PFSK-1 (cell line): ENCODE measurements at regions not wholly inside any gene's neighbourhood (a gene's known extent, or its start where the extent isn't known, plus 50 kb on each side); places are given as distances from the start of the nearest gene placed in this dataset.

ENCODE experiments used
- FOXP2 ChIP-seq: optimal IDR thresholded peaks from 2 replicates; pipeline ENCODE3; 2011; ENCODE audit warnings: borderline replicate concordance, control low read depth, inconsistent platforms; ENCODE audit not compliant: insufficient read depth; ENCODE audit errors: extremely low read length, extremely low read depth
- POLR2AphosphoS5 ChIP-seq: IDR thresholded peaks from 2 replicates; pipeline ENCODE4 v1.6.1; 2012; ENCODE audit warnings: low read depth, mild to moderate bottlenecking, control low read depth, low read length, moderate library complexity
- SIN3A ChIP-seq: IDR thresholded peaks from 2 replicates; pipeline ENCODE4 v1.6.1; 2012; ENCODE audit warnings: mild to moderate bottlenecking, low read length, moderate library complexity, borderline replicate concordance; ENCODE audit not compliant: insufficient read depth
- TAF1 ChIP-seq: IDR thresholded peaks from 2 replicates; pipeline ENCODE4 v1.6.1; 2012; ENCODE audit warnings: low read length, control low read depth, borderline replicate concordance; ENCODE audit not compliant: insufficient read depth
- TF ChIP-seq, protein P1 (sequence below), 2 experiments: IDR thresholded peaks; 2 replicates each; pipeline versions ENCODE4 v1.6.1 to v1.8.0; 2011 to 2012; ENCODE audit warnings: low read depth in 2 of 2, low read length in 2 of 2, control low read depth in 1 of 2, inconsistent platforms in 1 of 2, mild to moderate bottlenecking in 1 of 2, moderate library complexity in 1 of 2; ENCODE audit not compliant: insufficient read depth in 1 of 2

DNA sequence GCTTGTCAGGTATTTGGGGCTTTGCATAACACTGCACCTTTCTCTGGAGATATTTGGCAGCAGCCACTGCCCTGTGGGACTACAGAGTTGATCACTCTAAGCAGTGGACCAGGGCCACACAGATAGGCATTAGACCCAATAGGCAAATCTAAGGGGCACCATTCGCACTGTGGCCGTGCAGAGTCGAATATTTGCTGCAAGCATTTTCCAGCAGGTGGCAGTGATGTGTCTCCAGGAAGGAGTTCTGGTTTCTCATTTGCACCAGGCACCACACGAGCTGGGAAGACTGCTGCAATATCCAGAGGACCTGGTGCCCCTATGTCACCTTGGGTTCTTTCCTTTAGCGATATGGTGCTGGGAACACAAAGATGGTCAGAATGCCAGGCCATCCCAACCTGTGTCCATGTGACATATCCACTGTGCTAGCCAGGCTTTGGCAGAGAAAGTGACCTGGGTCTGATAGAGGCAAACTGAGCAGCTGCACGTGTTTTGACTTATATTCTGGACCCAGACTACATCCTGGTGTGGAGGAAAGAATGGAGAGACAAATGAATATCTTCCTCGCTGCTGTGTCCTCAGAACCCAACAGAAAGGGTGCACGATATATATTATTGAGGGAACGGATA is 318.7 kb downstream of the BUD13 start:
- TF ChIP-seq, protein P1, sequence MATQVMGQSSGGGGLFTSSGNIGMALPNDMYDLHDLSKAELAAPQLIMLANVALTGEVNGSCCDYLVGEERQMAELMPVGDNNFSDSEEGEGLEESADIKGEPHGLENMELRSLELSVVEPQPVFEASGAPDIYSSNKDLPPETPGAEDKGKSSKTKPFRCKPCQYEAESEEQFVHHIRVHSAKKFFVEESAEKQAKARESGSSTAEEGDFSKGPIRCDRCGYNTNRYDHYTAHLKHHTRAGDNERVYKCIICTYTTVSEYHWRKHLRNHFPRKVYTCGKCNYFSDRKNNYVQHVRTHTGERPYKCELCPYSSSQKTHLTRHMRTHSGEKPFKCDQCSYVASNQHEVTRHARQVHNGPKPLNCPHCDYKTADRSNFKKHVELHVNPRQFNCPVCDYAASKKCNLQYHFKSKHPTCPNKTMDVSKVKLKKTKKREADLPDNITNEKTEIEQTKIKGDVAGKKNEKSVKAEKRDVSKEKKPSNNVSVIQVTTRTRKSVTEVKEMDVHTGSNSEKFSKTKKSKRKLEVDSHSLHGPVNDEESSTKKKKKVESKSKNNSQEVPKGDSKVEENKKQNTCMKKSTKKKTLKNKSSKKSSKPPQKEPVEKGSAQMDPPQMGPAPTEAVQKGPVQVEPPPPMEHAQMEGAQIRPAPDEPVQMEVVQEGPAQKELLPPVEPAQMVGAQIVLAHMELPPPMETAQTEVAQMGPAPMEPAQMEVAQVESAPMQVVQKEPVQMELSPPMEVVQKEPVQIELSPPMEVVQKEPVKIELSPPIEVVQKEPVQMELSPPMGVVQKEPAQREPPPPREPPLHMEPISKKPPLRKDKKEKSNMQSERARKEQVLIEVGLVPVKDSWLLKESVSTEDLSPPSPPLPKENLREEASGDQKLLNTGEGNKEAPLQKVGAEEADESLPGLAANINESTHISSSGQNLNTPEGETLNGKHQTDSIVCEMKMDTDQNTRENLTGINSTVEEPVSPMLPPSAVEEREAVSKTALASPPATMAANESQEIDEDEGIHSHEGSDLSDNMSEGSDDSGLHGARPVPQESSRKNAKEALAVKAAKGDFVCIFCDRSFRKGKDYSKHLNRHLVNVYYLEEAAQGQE (IDR thresholded peaks at IDR 0.05; ENCODE audit: insufficient read depth in 1 of 2, low read depth in 2 of 2, low read length in 2 of 2), result no peak
- TF ChIP-seq SIN3A (no peak), POLR2AphosphoS5 (no peak), FOXP2 (no peak), TAF1 (no peak)

DNA sequence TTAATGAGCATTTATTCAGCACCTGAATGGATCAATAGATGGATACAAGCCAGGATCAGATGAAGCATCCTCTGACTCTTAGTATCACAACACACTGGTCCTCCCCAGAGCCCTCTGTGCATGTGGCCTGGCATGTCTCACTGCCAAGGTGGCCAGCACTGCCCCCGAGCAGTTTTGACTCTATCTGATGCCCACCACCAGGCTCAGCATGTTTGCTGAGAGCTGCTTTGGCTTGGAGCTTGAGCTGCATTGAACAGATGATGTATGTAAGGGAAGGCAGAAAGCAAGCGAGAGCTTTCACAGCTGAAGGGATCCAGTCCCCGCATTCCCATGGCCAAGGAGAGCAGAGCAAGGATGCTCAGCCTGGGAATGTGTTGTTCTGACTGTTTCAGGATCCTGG is 320.3 kb downstream of the BUD13 start:
- no peak for TF ChIP-seq SIN3A
- TF ChIP-seq TAF1, result no peak
- no peak for TF ChIP-seq FOXP2

DNA sequence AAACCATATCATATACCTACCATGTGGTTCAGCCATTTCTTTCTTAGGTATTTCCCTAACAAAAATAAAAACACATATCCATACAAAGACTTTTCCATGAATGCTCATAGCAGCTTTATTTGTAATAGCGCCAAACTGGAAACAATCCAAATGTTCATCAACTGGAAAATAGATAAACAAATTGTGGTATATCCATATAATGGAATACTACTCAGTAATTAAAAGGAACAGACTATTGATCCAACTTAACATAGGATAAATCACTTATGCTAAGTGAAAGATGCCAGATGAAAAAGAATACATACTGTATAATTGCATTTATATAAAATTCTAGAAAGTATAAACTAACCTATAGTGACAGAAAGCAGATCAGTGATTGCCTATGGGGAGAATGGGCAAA is 323.3 kb downstream of the BUD13 start:
- TF ChIP-seq, protein P1 (IDR thresholded peaks at IDR 0.05; ENCODE audit: insufficient read depth in 1 of 2, low read depth in 2 of 2, low read length in 2 of 2), result no peak
- TF ChIP-seq SIN3A, result no peak
- no peak for TF ChIP-seq TAF1
- no peak for TF ChIP-seq FOXP2
- no peak for TF ChIP-seq POLR2AphosphoS5

DNA sequence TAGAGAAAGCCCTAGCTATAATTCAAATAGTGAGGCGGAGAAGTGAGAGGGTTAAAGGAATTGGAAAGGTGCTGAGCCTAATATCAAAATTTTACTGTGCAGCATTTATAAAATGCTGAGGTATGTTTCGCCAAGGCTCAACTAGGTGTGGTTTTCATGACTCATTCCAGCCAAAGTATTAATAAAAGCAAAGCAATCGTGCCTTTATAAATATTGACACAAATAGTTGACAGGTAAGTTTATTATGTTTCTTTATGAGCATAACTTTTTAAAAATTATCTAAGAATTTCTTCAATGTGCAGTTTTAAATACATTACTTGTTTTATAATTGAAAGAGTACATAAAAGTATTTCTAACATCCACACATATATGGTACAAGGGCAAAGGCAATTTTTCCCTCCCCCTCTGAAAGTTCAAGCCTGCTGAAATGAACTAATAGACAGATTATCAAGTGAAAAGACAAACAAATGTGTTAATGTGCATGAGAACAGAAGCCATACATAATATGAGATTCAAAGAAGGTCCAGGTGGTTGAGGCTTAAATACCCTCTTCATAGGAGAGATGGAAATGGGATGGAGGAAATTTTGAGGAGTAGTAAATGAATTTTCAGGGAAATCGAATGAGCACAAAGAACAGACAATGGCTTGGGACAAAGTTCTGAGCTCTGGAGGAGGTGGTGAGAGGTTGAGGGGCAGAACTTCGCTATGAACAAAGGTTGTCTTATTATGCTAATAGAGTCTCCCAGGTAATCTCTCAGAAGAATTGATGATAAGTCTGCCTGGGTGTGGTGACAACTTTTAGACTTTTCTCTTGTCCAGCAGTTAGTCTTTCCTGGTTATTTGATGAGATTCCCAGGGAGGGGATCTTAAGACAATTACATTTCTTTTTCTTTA is 326.5 kb downstream of the BUD13 start:
- TF ChIP-seq POLR2AphosphoS5 (no peak), TAF1 (no peak), SIN3A (no peak), FOXP2 (no peak)
- TF ChIP-seq, protein P1 (IDR thresholded peaks at IDR 0.05; ENCODE audit: insufficient read depth in 1 of 2, low read depth in 2 of 2, low read length in 2 of 2), result no peak

DNA sequence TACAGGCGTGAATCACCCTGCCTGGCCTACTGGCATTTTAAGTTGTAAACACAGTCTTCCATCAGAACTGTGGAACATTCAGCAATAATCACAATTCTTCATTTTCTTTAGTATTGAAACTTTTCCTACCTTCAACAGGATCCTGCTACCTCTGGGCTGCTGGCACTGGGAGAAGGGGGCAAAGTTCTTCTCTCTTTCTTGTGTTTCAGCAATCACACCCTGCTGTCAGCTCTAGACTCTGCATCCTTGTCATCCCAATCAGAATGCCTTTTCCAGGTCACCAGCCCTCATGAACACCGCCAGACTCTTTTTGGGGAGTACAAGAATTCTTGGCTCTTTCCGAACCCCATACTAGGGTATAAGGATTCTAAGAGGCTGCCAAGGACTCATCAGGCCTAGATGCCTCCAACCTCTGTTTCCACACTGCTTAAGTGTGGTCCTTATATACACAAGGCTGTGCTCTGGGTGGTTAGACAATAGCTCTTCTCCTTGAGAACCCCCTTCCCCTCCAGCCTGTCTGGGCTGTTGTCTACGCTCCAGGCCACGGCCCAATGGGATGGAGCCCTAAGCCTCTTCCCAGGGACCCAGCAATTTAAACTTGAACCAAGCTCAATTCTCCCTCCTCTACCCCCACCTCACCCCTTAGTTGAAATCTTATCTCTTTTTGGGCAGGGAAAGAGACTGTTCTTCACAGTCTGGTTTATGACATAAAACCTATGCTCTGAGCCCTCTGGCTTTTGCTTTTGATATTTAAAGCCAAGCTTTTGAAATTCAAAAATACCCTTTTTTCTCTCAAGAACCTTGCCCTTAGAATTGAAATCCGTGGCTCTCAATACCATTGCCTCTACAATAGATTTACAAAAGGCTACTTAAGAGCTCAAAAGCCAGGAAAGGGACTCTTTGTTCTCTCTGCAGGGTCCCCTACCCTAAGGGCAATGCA is 327.4 kb downstream of the BUD13 start:
- no peak for TF ChIP-seq TAF1
- TF ChIP-seq SIN3A, result no peak
- TF ChIP-seq, protein P1 (IDR thresholded peaks at IDR 0.05; ENCODE audit: insufficient read depth in 1 of 2, low read depth in 2 of 2, low read length in 2 of 2), result no peak
- TF ChIP-seq FOXP2, result no peak
- no peak for TF ChIP-seq POLR2AphosphoS5
